ENCODE measurements at regions not wholly inside any gene's neighbourhood (a gene's known extent, or its start where the extent isn't known, plus 50 kb on each side); places are given as distances from the start of the nearest gene placed in this dataset.

GRCh38 chr15:38692789-38693062 is 128.1 kb upstream of the RASGRP1 start:
- no peak for DNase-seq (ENCODE audit: extremely low read depth, low read depth, low spot score)

GRCh38 chr15:38695249-38696108 is 130.9 kb upstream of the RASGRP1 start:
- DNase-seq (ENCODE audit: extremely low read depth, low read depth, low spot score): no peak

DNA sequence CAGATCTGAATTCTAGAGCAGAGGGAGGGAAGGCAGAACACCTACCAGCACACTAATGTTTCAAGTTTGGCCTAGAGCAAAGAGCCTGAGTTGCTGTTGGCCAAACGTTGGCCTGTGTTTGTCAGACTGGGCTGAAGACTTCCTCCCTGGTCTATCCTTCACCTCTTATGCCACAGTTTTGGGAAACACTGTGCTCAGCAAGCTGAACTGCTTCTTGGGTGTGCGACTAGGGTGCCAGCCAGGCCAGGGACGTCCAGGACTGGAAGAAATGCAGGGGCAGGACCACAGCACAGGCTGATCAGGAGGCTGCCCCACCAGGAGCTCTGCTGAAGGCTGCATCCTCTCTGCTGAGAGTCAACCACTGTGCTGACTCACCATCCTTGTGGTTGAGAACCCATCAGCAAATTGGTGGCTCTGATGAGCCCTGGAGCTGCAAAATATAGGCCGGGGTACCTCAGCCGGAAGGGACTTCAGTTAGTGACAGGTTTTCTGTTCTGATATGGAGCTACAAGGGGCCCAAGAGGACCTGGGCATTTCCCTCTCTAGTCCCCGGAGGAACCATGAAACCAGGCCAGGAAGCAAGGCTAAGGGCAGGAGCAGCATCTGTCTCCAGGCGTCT is 131.6 kb upstream of the RASGRP1 start:
- no peak for DNase-seq (ENCODE audit: extremely low read depth, low read depth, low spot score)

- DNase-seq (ENCODE audit: extremely low read depth, low read depth, low spot score): no peak
Measured at GRCh38 chr15:38696790-38697495, 132.3 kb upstream of the RASGRP1 start.

GRCh38 chr15:38698254-38698653 is 133.6 kb upstream of the RASGRP1 start:
- DNase-seq (ENCODE audit: extremely low read depth, low read depth, low spot score): no peak

DNA sequence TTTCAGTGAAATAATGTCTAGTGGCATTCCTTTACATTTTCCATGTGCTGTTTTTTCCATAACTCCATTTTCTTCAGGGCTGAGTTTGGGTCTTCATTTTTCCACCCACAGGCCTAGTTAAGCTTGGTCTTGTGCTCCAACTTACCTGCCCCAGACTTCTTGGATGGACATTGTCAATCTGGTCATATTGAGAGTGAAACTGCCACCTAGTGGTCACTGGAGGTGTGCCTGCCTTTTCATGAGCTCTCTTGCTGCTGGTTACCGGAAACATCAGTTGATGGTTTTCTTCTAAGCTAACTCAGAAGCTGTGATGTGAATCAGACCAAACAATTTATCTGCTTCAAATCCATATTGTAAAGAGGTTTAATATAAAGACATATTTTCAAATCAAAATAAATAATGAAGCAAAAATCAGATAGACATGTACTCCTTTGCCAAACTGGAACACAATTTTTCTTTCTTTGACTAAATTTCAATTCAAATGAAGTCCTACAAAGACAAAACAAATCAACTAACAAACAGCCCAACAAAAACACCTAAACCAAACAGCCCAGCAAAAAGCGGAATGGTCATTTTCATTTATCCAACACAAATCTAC is 135.1 kb upstream of the RASGRP1 start:
- DNase-seq (ENCODE audit: extremely low read depth, low read depth, low spot score): peak; percentile 47

DNA sequence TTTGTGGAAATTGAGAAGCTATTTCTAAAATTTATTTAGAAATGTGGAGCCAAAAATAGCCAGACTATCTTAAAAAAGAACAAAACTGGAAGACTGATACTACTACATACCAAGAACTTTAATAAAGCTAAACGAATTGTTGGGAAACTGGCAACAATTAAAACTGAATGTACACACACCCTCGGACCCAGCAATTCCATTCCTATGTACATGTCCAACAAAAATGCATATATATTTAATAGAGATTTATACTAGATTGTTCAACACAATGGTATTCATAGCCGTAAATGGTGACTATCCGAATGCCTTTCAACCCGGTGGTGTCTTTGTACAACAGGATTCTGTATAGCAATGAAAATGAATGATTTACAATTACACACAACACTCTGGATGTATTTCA is 136.5 kb upstream of the RASGRP1 start:
- no peak for DNase-seq (ENCODE audit: extremely low read depth, low read depth, low spot score)

GRCh38 chr15:38702178-38702912 is 137.7 kb upstream of the RASGRP1 start:
- no peak for DNase-seq (ENCODE audit: extremely low read depth, low read depth, low spot score)

DNA sequence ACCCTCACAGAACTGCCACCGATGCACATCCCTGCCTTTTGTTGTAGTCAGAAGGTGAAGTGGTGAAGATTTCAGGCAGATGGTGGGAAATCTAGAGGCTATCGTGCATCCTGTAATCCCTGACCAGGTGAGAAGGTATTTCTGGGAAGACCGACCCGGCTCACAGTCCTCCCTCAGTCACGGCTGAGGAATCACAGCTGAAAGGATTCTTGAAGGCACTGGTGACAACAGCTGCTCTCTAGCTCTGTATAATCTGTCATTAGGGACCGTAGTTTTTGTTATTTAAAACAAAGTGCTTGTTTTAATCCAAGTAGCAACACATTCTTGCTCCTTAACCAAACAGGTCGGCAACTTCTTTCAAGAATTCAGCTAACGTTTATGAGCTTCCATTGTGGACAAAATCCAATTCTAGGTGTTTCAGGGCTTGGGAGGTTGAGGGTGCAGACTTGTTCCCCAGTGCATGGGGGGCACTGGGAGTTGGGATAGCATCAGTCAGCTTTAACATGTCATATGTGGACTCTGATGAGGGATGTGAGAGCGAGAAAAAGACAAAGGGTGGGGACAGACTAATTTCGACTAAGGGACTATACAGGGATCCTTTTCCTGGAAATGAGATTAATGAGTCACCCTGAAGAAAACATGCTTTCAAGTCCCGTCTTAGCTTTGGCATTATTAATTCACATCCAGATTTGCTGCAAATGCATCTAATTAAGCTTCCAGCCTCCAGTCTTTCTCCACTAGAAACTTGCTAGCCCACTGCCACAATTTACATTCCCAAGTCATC is 141.0 kb upstream of the RASGRP1 start:
- no peak for DNase-seq (ENCODE audit: extremely low read depth, low read depth, low spot score)

- no peak for DNase-seq (ENCODE audit: extremely low read depth, low read depth, low spot score)
Measured at GRCh38 chr15:38706956-38707355, 142.3 kb upstream of the RASGRP1 start.

- peak; percentile 84 for DNase-seq (ENCODE audit: extremely low read depth, low read depth, low spot score)
Measured at GRCh38 chr15:38707802-38708671, 143.4 kb upstream of the RASGRP1 start.

- no peak for DNase-seq (ENCODE audit: extremely low read depth, low read depth, low spot score)
Measured at GRCh38 chr15:38708672-38709180, 144.1 kb upstream of the RASGRP1 start.

DNA sequence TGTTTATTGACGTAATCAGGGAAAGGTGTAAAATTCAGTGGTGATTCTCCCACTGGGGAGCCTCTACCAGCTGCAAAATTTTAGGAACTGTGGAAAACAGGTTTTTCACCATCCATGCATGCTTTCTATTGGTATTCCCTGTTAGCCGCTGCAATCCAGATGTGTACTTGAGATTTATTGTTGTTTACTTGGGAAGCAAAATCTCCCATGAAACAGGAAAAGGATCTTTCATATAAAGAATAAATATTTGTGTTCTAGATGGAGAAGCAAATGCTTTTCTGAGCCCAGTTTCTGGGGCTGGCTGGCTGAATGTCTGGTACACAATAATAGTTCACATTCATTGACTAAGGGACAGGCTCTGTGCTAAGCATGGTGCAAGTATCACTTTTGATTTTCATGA is 144.6 kb upstream of the RASGRP1 start:
- DNase-seq (ENCODE audit: extremely low read depth, low read depth, low spot score): no peak

DNA sequence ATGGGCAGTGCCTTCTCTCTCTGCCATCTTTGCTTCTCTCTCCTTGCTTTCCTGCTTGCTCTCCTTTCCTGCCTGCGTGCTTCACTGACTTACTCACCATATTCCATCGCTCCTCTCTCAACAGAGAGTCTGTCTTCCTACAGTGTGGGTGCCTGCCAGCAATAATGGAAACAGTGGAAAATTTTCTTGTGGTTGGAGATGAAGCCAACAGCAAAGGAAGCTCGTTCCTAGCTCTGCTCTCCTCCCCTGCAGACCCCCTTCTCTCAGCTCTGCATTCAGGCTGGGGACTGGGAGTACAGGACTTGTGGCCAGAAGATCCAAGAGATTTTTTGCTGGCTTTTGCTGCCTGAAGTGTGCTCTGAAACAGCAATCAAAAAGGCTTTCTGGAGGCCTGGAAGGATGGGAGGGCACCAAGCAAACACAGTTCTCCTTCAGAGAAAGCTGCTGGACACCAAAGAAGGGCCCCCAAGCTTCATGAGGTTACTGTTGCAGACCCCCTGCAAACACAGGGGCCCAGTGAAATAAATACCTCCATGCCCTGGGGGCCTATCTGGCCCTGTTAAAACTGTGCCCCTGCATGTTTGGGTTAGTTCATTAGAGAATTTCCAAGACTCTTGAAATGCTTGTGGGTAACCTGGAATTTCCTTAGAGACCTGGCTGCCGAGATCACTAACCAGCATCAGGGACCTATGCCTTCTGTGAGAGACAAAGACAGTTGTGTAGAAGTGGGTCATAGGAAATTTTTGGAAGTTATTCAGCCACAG is 149.9 kb upstream of the RASGRP1 start:
- no peak for DNase-seq (ENCODE audit: extremely low read depth, low read depth, low spot score)

- DNase-seq (ENCODE audit: extremely low read depth, low read depth, low spot score): no peak
Measured at GRCh38 chr15:38720893-38721567, 156.4 kb upstream of the RASGRP1 start.

DNA sequence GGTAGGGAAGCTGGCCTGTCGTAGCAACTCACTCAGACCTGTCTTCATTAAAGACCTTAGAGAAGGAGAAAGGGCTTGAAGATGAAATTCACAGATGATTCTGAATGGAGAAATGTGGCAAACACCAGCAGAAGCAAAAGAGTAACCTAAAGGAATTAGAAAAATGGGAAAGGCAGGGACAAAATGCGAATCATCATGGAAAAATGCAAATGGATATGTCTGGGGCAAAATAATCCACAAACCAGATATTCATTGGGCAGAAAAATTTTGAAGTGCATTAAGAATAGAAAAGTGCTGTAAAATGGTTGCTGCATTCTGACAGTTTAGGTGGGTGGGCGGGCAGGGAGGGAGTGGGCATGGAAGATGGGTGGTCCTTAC is 156.9 kb upstream of the RASGRP1 start:
- no peak for DNase-seq (ENCODE audit: extremely low read depth, low read depth, low spot score)

- no peak for DNase-seq (ENCODE audit: extremely low read depth, low read depth, low spot score)
Measured at GRCh38 chr15:38722236-38722635, 157.6 kb upstream of the RASGRP1 start.

DNA sequence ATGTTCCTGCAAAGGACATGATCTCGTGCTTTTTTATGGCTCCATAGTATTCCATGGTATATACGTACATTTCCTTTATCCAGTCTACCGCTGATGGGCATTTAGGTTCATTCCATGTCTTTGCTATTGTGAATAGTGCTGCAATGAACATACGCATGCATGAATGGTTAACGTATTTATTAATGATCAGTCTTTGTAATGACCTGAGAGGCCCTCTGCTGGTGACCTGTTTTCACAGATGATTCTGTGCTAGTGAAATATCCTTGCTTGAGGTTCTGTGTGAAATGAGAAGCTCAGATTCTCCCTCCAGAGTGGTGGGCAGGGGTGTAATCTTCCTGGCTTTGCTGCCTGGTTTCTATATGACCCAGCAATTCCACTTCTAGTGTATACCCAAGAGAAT is 160.2 kb upstream of the RASGRP1 start:
- DNase-seq (ENCODE audit: extremely low read depth, low read depth, low spot score): no peak
